Endothelial cell of umbilical vein (primary cell): ENCODE measurements at regions not wholly inside any gene's neighbourhood (a gene's known extent, or its start where the extent isn't known, plus 50 kb on each side); places are given as distances from the start of the nearest gene placed in this dataset.

Experiments
- BruUV-seq: library from RNA; stranded (reverse); fragments of 400-500 nt; replicated peaks from 2 replicates; lab custom pipeline; 2021; lab: Mats Ljungman, UMichigan
- CTCF ChIA-PET: fragments of 300-600, 350-600 bp; sonication (Branson Sonifier 250); formaldehyde crosslinking; loops from one replicate; lab custom pipeline; 2021; ENCODE audit warnings: antibody characterized with exemption, inconsistent platforms; lab: Charles Lee
- POLR2A ChIA-PET: fragments of 300-600, 350-600 bp; sonication (Branson Sonifier 250); formaldehyde crosslinking; loops from one replicate; lab custom pipeline; 2021; ENCODE audit warnings: antibody characterized with exemption, inconsistent platforms; lab: Charles Lee
- DNase-seq: peaks from one replicate; pipeline ENCODE4 v3.0.0-alpha.2; 2011; ENCODE audit warnings: low read depth, low spot score
- FAIRE-seq: peaks from 2 replicates; lab custom pipeline; 2011; peaks lifted over from hg19 to GRCh38; lab: Jason Lieb, UNC
- H2AFZ ChIP-seq: 2 replicates; pipeline ENCODE4 v1.6.0; 2012; ENCODE audit warnings: low read depth, low read length, control low read depth, inconsistent platforms
- H3K27ac ChIP-seq: 2 replicates; pipeline ENCODE4 v1.5.1; 2011; ENCODE audit warnings: low read depth, mild to moderate bottlenecking, control low read depth, low read length, moderate library complexity; ENCODE audit not compliant: insufficient read depth
- H3K27me3 ChIP-seq, 2 experiments: 2 replicates each; pipeline versions ENCODE4 v1.6.0 to v1.6.1; 2011; ENCODE audit warnings: low read length in 2 of 2, mixed read lengths in 1 of 2; ENCODE audit not compliant: control insufficient read depth in 2 of 2, insufficient read depth in 2 of 2
- H3K36me3 ChIP-seq, 2 experiments: 2 replicates in 1 of 2; 3 replicates in 1 of 2; pipeline ENCODE4 v1.5.1; 2011; ENCODE audit warnings: low read length in 2 of 2, mild to moderate bottlenecking in 1 of 2, moderate library complexity in 1 of 2; ENCODE audit not compliant: control insufficient read depth in 2 of 2, insufficient read depth in 2 of 2; ENCODE audit errors: extremely low read depth in 1 of 2
- H3K4me1 ChIP-seq: 3 replicates; pipeline ENCODE4 v1.5.1; 2011; ENCODE audit warnings: mild to moderate bottlenecking, low read length; ENCODE audit not compliant: control insufficient read depth, insufficient read depth; ENCODE audit errors: extremely low read depth
- H3K4me2 ChIP-seq: 2 replicates; pipeline ENCODE4 v1.6.1; 2011; ENCODE audit warnings: low read length, control low read depth, mixed read lengths; ENCODE audit not compliant: insufficient read depth
- H3K4me3 ChIP-seq, 3 experiments: fragments of 200-600 bp in 1 of 3; sonication (generic), shearing (Covaris generic) in 1 of 3; replicated peaks in 1 of 3; 2 replicates each; pipeline ENCODE4 v1.5.1; 2011 to 2016; ENCODE audit warnings: control low read depth in 3 of 3, low read length in 3 of 3, mild to moderate bottlenecking in 2 of 3, inconsistent platforms in 1 of 3, low read depth in 1 of 3, moderate library complexity in 1 of 3; ENCODE audit not compliant: insufficient read depth in 1 of 3
- H3K79me2 ChIP-seq: 2 replicates; pipeline ENCODE4 v1.6.0; 2012; ENCODE audit warnings: low read length, inconsistent platforms; ENCODE audit not compliant: control insufficient read depth, insufficient read depth
- H3K9ac ChIP-seq: replicated peaks from 2 replicates; pipeline ENCODE3; 2011; ENCODE audit warnings: low read length, control low read depth; ENCODE audit not compliant: insufficient read depth; ENCODE audit errors: extremely low read depth
- H3K9me1 ChIP-seq: replicated peaks from 3 replicates; pipeline ENCODE4 v1.6.0; 2011; ENCODE audit warnings: mild to moderate bottlenecking, low read length; ENCODE audit not compliant: control insufficient read depth, insufficient read depth; ENCODE audit errors: extremely low read depth
- H3K9me3 ChIP-seq: replicated peaks from 2 replicates; pipeline ENCODE4 v1.5.1; 2012; ENCODE audit warnings: low read length, inconsistent platforms; ENCODE audit not compliant: control insufficient read depth, insufficient read depth
- H4K20me1 ChIP-seq: replicated peaks from 2 replicates; pipeline ENCODE3; 2011; ENCODE audit warnings: mild to moderate bottlenecking, low read length; ENCODE audit not compliant: control insufficient read depth, insufficient read depth; ENCODE audit errors: extremely low read depth
- EZH2 ChIP-seq: IDR thresholded peaks from 2 replicates; pipeline ENCODE4 v1.6.1; 2012; ENCODE audit warnings: borderline replicate concordance, low read depth, mild to moderate bottlenecking, moderate library complexity, low read length, inconsistent platforms; ENCODE audit not compliant: severe bottlenecking
- GATA2 ChIP-seq: IDR thresholded peaks from 2 replicates; pipeline ENCODE4 v1.7.0; 2011; ENCODE audit warnings: low read depth, mild to moderate bottlenecking, moderate library complexity, mixed read lengths, low read length; ENCODE audit not compliant: insufficient read length, insufficient read depth
- JUN ChIP-seq: IDR thresholded peaks from 2 replicates; pipeline ENCODE4 v1.6.1; 2011; ENCODE audit warnings: borderline replicate concordance, low read depth; ENCODE audit not compliant: insufficient read length, insufficient read depth
- MYC ChIP-seq: IDR thresholded peaks from one replicate; pipeline ENCODE4 v1.6.1; 2011; ENCODE audit warnings: mild to moderate bottlenecking, low read depth, low read length
- POLR2A ChIP-seq: IDR thresholded peaks from 2 replicates; pipeline ENCODE4 v1.6.1; 2012; ENCODE audit warnings: low read depth, mild to moderate bottlenecking, control low read depth, low read length
- POLR2AphosphoS5 ChIP-seq: IDR thresholded peaks from 2 replicates; pipeline ENCODE4 v1.6.1; 2012; ENCODE audit warnings: low read depth, mild to moderate bottlenecking, control low read depth, low read length, moderate library complexity; ENCODE audit not compliant: insufficient read depth
- dilution Hi-C: fragments of 300-500 bp; cut with MboI; formaldehyde crosslinking; loops from one replicate; pipeline ENCODE4 v1.15.0; 2019; ENCODE audit warnings: low sequenced_read_pairs; ENCODE audit not compliant: extremely low pct_ligation_motif_present
- intact Hi-C: fragments of 100-400 bp; cut with micrococcal nuclease; formaldehyde crosslinking; loops from one replicate; pipeline ENCODE4 v1.10.0; 2022
- TF ChIP-seq, protein P1 (sequence below), 2 donors: IDR thresholded peaks; 1 replicate in 1 of 2; 2 replicates in 1 of 2; pipeline ENCODE4 v1.5.1; 2011; ENCODE audit warnings: low read length in 2 of 2, mild to moderate bottlenecking in 2 of 2, moderate library complexity in 2 of 2, control low read depth in 1 of 2, inconsistent platforms in 1 of 2, low read depth in 1 of 2; ENCODE audit not compliant: insufficient read depth in 1 of 2; ENCODE audit errors: extremely low read depth in 1 of 2
- TF ChIP-seq, protein P2 (sequence below): IDR thresholded peaks from 2 replicates; pipeline ENCODE4 v1.6.1; 2011; ENCODE audit not compliant: insufficient read depth, insufficient read length

DNA sequence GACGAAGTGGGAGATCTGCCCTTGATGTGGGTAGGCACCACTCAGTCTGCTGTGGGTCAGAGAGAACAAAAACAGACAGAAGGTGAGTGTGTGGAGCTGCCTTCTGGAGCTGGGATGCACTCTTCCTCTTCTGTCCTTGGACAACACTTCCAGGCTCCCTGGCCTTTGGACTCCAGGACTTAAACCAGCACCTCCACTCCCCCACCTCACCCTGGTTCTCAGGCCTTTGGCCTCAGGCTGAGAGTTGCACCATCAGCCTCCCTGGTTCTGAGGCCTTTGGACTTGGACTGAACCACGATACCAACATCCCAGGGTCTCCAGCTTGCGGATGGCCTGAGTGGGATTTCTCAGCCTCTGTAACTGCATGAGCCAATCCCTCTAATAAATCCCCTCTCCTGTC is 68.1 kb upstream of the STUM start:
- no TSS peak for BruUV-seq
- TF ChIP-seq, protein P1, sequence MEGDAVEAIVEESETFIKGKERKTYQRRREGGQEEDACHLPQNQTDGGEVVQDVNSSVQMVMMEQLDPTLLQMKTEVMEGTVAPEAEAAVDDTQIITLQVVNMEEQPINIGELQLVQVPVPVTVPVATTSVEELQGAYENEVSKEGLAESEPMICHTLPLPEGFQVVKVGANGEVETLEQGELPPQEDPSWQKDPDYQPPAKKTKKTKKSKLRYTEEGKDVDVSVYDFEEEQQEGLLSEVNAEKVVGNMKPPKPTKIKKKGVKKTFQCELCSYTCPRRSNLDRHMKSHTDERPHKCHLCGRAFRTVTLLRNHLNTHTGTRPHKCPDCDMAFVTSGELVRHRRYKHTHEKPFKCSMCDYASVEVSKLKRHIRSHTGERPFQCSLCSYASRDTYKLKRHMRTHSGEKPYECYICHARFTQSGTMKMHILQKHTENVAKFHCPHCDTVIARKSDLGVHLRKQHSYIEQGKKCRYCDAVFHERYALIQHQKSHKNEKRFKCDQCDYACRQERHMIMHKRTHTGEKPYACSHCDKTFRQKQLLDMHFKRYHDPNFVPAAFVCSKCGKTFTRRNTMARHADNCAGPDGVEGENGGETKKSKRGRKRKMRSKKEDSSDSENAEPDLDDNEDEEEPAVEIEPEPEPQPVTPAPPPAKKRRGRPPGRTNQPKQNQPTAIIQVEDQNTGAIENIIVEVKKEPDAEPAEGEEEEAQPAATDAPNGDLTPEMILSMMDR (IDR thresholded peaks at IDR 0.05; ENCODE audit: extremely low read depth in 1 of 2, insufficient read depth in 1 of 2, low read depth in 1 of 2, low read length in 2 of 2) = no peak
- TF ChIP-seq POLR2A (no peak), JUN (no peak), MYC (no peak), POLR2AphosphoS5 (no peak), GATA2 (no peak), EZH2 (no peak)
- TF ChIP-seq, protein P2, sequence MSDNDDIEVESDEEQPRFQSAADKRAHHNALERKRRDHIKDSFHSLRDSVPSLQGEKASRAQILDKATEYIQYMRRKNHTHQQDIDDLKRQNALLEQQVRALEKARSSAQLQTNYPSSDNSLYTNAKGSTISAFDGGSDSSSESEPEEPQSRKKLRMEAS = no peak
- dilution Hi-C loops (no loop called here), intact Hi-C loops (no loop called here)
- Histone ChIP-seq H3K36me3 (no peaks in the 10 kb centered on the region), H3K9ac (no peak overlapping the region), H3K4me2 (no peak overlapping the region), H3K9me3 (no peaks in the 10 kb centered on the region), H3K27me3 (peaks cover 9 to 12% of the 10 kb centered on the region in 2 experiments), H4K20me1 (no peaks in the 10 kb centered on the region), H3K4me1 (peaks cover 2% of the 10 kb centered on the region), H3K9me1 (no peaks in the 10 kb centered on the region), H3K27ac (no peak overlapping the region), H2AFZ (no peak overlapping the region), H3K79me2 (no peaks in the 10 kb centered on the region), H3K4me3 (no peak overlapping the region)
- no peak for FAIRE-seq
- DNase-seq = no peak
- POLR2A ChIA-PET = no interaction called here
- CTCF ChIA-PET = no interaction called here
